Endodermal cell (in vitro differentiated cells): ENCODE measurements at regions not wholly inside any gene's neighbourhood (a gene's known extent, or its start where the extent isn't known, plus 50 kb on each side); places are given as distances from the start of the nearest gene placed in this dataset.

ENCODE experiments used
- DNase-seq: peaks from one replicate; pipeline ENCODE4 v3.0.0-alpha.2; 2017
- H3K27ac ChIP-seq: 2 replicates; pipeline ENCODE4 v1.5.1; 2013; ENCODE audit warnings: mild to moderate bottlenecking, low read depth, low read length, moderate library complexity
- H3K27me3 ChIP-seq: 2 replicates; pipeline ENCODE4 v1.6.1; 2013; ENCODE audit warnings: mild to moderate bottlenecking, low read length, moderate library complexity; ENCODE audit not compliant: insufficient read depth, control insufficient read depth, poor library complexity, severe bottlenecking
- H3K36me3 ChIP-seq: 2 replicates; pipeline ENCODE4 v1.7.0; 2013; ENCODE audit warnings: mild to moderate bottlenecking, low read length, moderate library complexity; ENCODE audit not compliant: control insufficient read depth, insufficient read depth
- H3K4me1 ChIP-seq: one replicate; pipeline ENCODE4 v1.7.0; 2013; ENCODE audit warnings: low read length; ENCODE audit not compliant: control insufficient read depth, insufficient read depth
- H3K4me3 ChIP-seq: 2 replicates; pipeline ENCODE4 v1.5.1; 2013; ENCODE audit warnings: mild to moderate bottlenecking, low read length, moderate library complexity
- H3K9ac ChIP-seq: 2 replicates; pipeline ENCODE4 v1.6.1; 2013; ENCODE audit warnings: mild to moderate bottlenecking, low read length, moderate library complexity; ENCODE audit not compliant: poor library complexity, severe bottlenecking; ENCODE audit errors: extremely low read depth
- H3K9me3 ChIP-seq: 2 replicates; pipeline ENCODE4 v1.6.1; 2013; ENCODE audit warnings: mild to moderate bottlenecking, low read length, moderate library complexity; ENCODE audit not compliant: control insufficient read depth
- H3K27ac Mint-ChIP-seq: 2 replicates; pipeline ENCODE4 v1.8.0; 2020; ENCODE audit warnings: mixed read lengths
- H3K27me3 Mint-ChIP-seq: 2 replicates; pipeline ENCODE4 v1.8.0; 2021; ENCODE audit warnings: mild to moderate bottlenecking, mixed read lengths; ENCODE audit not compliant: insufficient read depth
- H3K36me3 Mint-ChIP-seq: 2 replicates; pipeline ENCODE4 v1.8.0; 2020; ENCODE audit warnings: low read depth, mixed read lengths
- H3K4me1 Mint-ChIP-seq: 2 replicates; pipeline ENCODE4 v1.8.0; 2020; ENCODE audit warnings: mixed read lengths
- H3K4me3 Mint-ChIP-seq: 2 replicates; pipeline ENCODE4 v1.8.0; 2020; ENCODE audit warnings: mild to moderate bottlenecking, moderate library complexity, mixed read lengths
- H3K9me3 Mint-ChIP-seq: 2 replicates; pipeline ENCODE4 v1.8.0; 2020; ENCODE audit warnings: mild to moderate bottlenecking, mixed read lengths
- CTCF ChIP-seq: fragments of 200-600 bp; sonication (generic); conservative IDR thresholded peaks from 2 replicates; pipeline ENCODE4 v1.5.0; 2021; ENCODE audit warnings: antibody characterized with exemption, mild to moderate bottlenecking
- WGBS, 2 experiments: methylation state at CpG; one replicate each; pipeline versions ENCODE4 v1.1.5 to v1.1.7; 2013; ENCODE audit warnings: missing lambda C conversion rate in 2 of 2, mixed read lengths in 1 of 2; ENCODE audit not compliant: insufficient coverage in 1 of 2, insufficient read length in 1 of 2; 5-methylcytosine and 5-hydroxymethylcytosine counted together

GRCh38 chr3:94568041-94568440, 505.2 kb downstream of the NSUN3 start:
- H3K9ac ChIP-seq, result no peak overlapping the region
- Mint-ChIP-seq H3K4me3 (no peak overlapping the region), H3K27ac (no peak overlapping the region), H3K27me3 (no peaks in the 10 kb centered on the region), H3K36me3 (no peaks in the 10 kb centered on the region), H3K9me3 (peaks cover 6% of the 10 kb centered on the region), H3K4me1 (no peaks in the 10 kb centered on the region)
- H3K9me3 ChIP-seq, result peaks cover 8% of the 10 kb centered on the region
- TF ChIP-seq CTCF, result no peak
- WGBS, 2 experiments, result 0% methylated on average over 1 of the region's 1 CpG
- DNase-seq, result no peak
- no peak overlapping the region for H3K27ac ChIP-seq
- no peaks in the 10 kb centered on the region for H3K4me1 ChIP-seq
- H3K36me3 ChIP-seq, result no peaks in the 10 kb centered on the region
- H3K4me3 ChIP-seq, result no peak overlapping the region
- no peaks in the 10 kb centered on the region for H3K27me3 ChIP-seq

- H3K36me3 ChIP-seq, result no peaks in the 10 kb centered on the region
- Mint-ChIP-seq H3K4me1 (no peaks in the 10 kb centered on the region), H3K27me3 (no peaks in the 10 kb centered on the region), H3K9me3 (peaks cover 9% of the 10 kb centered on the region), H3K36me3 (peaks cover 6% of the 10 kb centered on the region), H3K4me3 (no peak overlapping the region), H3K27ac (no peak overlapping the region)
- H3K27ac ChIP-seq, result no peak overlapping the region
- H3K27me3 ChIP-seq, result no peaks in the 10 kb centered on the region
- H3K4me1 ChIP-seq, result no peaks in the 10 kb centered on the region
- TF ChIP-seq CTCF, result no peak
- DNase-seq, result no peak
- WGBS, 2 experiments, result 93 to 100% methylated on average over 1 to 2 of the region's 2 CpGs
- peaks cover 17% of the 10 kb centered on the region for H3K9me3 ChIP-seq
- H3K4me3 ChIP-seq, result no peak overlapping the region
- H3K9ac ChIP-seq, result no peak overlapping the region
These were observed 510.5 kb downstream of the NSUN3 start for GRCh38 chr3:94573337-94573736.

- Mint-ChIP-seq H3K4me1 (no peaks in the 10 kb centered on the region), H3K36me3 (peaks cover 3% of the 10 kb centered on the region), H3K27me3 (no peaks in the 10 kb centered on the region), H3K4me3 (no peak overlapping the region), H3K9me3 (no peaks in the 10 kb centered on the region), H3K27ac (no peak overlapping the region)
- 89 to 94% methylated on average over 2 to 3 of the region's 3 CpGs for WGBS, 2 experiments
- no peak overlapping the region for H3K9ac ChIP-seq
- no peak for TF ChIP-seq CTCF
- H3K9me3 ChIP-seq, result peaks cover 12% of the 10 kb centered on the region
- no peaks in the 10 kb centered on the region for H3K27me3 ChIP-seq
- no peaks in the 10 kb centered on the region for H3K4me1 ChIP-seq
- no peak overlapping the region for H3K4me3 ChIP-seq
- no peak for DNase-seq
- H3K36me3 ChIP-seq, result no peaks in the 10 kb centered on the region
- H3K27ac ChIP-seq, result no peak overlapping the region
These were observed 524.4 kb downstream of the NSUN3 start for GRCh38 chr3:94587291-94587690.
